ENCODE measurements at regions not wholly inside any gene's neighbourhood (a gene's known extent, or its start where the extent isn't known, plus 50 kb on each side); places are given as distances from the start of the nearest gene placed in this dataset.

DNA sequence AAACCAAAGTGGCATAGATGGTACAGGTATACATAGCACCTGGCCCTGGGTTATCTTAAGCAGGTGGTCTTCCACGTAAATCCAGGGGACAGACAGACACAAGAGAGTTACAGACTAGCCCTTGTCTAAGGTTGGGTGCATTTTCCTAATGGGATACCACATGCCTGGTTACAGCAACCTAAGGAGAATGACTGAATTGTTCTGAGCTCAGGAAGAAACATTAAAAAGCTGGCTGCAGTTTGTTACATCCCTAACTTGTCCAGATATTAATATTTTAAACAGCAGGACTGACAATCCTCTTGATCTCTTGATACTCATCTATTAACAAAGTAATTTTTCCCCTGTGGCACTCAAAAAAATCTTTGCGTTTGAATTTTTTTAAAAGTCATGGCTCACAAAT, 102.2 kb upstream of the SERP2 start:
- intact Hi-C loops (cut with DNase I): loop anchor here in 1 of 10 donors (5.0 kb wide), 1 partner anchor 36 kb away; no protein-coding TSS in a partner anchor
- DNase-seq (no peak), ATAC-seq (peak in 6 of 8 donors; percentile 15 to 37 (median 21))
- H3K4me1 ChIP-seq: peaks cover 8 to 53% (median 42%) of the 10 kb centered on the region in 9 donors
- H3K9me3 ChIP-seq: no peaks in the 10 kb centered on the region
- no peaks in the 10 kb centered on the region for H3K27me3 ChIP-seq
- TF ChIP-seq, protein P1, sequence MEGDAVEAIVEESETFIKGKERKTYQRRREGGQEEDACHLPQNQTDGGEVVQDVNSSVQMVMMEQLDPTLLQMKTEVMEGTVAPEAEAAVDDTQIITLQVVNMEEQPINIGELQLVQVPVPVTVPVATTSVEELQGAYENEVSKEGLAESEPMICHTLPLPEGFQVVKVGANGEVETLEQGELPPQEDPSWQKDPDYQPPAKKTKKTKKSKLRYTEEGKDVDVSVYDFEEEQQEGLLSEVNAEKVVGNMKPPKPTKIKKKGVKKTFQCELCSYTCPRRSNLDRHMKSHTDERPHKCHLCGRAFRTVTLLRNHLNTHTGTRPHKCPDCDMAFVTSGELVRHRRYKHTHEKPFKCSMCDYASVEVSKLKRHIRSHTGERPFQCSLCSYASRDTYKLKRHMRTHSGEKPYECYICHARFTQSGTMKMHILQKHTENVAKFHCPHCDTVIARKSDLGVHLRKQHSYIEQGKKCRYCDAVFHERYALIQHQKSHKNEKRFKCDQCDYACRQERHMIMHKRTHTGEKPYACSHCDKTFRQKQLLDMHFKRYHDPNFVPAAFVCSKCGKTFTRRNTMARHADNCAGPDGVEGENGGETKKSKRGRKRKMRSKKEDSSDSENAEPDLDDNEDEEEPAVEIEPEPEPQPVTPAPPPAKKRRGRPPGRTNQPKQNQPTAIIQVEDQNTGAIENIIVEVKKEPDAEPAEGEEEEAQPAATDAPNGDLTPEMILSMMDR (IDR thresholded peaks at IDR 0.05): no peak
- WGBS, 2 donors: 56 to 58% methylated on average over 2 of the region's 2 CpGs
- H3K4me3 ChIP-seq: no peak overlapping the region
- no peaks in the 10 kb centered on the region for H3K36me3 ChIP-seq
- peak overlapping the region in 9 of 10 donors; percentile 57 to 85 (median 71) for H3K27ac ChIP-seq

GRCh38 chr13:44271915-44272341, 101.7 kb upstream of the SERP2 start:
- H3K4me1 ChIP-seq: peaks cover 8 to 53% (median 42%) of the 10 kb centered on the region in 9 donors
- intact Hi-C loops (cut with DNase I): loop anchor here in 1 of 10 donors (5.0 kb wide), 1 partner anchor 35 kb away; no protein-coding TSS in a partner anchor
- WGBS, 2 donors: 13 to 24% methylated on average over 1 of the region's 1 CpG

DNA sequence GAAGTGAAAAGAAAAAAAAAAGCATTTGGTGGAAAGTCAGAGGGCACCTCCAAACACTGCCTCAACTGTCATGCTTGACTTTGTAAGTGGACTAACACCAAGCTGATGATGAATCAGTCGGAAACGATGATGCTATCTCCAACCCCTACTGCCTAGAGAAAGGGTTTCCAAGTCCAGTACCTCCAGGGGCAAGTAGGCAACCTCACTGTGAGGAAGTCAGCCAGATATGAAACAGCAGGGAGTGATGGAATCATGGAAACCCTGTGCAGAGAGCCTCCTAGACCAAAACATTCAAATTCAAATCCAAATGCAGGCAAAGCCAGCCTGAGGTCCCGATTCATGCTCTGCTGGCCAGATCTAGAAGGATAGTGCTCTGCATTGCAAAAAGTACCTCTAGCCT, 100.9 kb upstream of the SERP2 start:
- Histone ChIP-seq H3K4me3 (no peak overlapping the region), H3K27ac (peak overlapping the region in 9 of 10 donors; percentile 12 to 85 (median 72)), H3K4me1 (peaks cover 8 to 55% (median 44%) of the 10 kb centered on the region in 9 donors), H3K36me3 (no peaks in the 10 kb centered on the region), H3K27me3 (no peaks in the 10 kb centered on the region), H3K9me3 (no peaks in the 10 kb centered on the region)
- DNase-seq (no peak), ATAC-seq (no peak)
- WGBS, 2 donors: 88 to 93% methylated on average over 3 of the region's 3 CpGs
- intact Hi-C loops (cut with DNase I): loop anchor here in 1 of 10 donors (5.0 kb wide), 1 partner anchor 35 kb away; no protein-coding TSS in a partner anchor
- TF ChIP-seq, protein P1 (IDR thresholded peaks at IDR 0.05): no peak

More at GRCh38 chr13:44271915-44272341, 101.7 kb upstream of the SERP2 start:
- no peaks in the 10 kb centered on the region for H3K27me3 ChIP-seq
- DNase-seq: peak; percentile 20 to 37
- H3K9me3 ChIP-seq: no peaks in the 10 kb centered on the region
- H3K27ac ChIP-seq: peak overlapping the region in 9 of 10 donors; percentile 57 to 85 (median 71)
- TF ChIP-seq, protein P1 (IDR thresholded peaks at IDR 0.05): no peak
- H3K36me3 ChIP-seq: no peaks in the 10 kb centered on the region
- peak in 7 of 8 donors; percentile 30 to 83 (median 70) for ATAC-seq
- H3K4me3 ChIP-seq: no peak overlapping the region

DNA sequence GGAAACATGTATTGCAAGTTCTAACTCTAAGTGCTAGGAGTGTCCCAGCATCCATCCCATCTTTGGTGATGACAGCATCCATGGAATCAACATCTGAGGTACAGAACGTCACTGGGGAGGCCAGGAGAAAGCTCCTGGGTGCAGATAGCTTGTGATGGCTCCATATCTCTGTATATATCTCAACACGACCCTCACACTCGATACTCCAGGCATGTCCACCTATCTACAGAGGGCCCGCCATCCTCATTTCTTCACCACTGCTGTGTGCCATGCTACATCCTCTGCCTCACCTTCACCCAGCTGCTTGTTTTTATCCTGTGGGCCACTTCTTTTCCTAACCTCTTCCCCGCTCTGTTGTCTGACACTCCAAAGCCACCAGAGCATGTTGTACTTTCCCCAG, 100.4 kb upstream of the SERP2 start:
- no peak for DNase-seq
- H3K27ac ChIP-seq: peak overlapping the region in 6 of 10 donors; percentile 3 to 86 (median 75)
- H3K27me3 ChIP-seq: no peaks in the 10 kb centered on the region
- 96 to 97% methylated on average over 5 of the region's 5 CpGs for WGBS, 2 donors
- no peak overlapping the region for H3K4me3 ChIP-seq
- no peak for ATAC-seq
- H3K36me3 ChIP-seq: no peaks in the 10 kb centered on the region
- TF ChIP-seq, protein P1 (IDR thresholded peaks at IDR 0.05): no peak
- H3K4me1 ChIP-seq: peaks cover 8 to 60% (median 49%) of the 10 kb centered on the region in 9 donors
- no peaks in the 10 kb centered on the region for H3K9me3 ChIP-seq
- intact Hi-C loops (cut with DNase I): loop anchor here in 1 of 10 donors (5.0 kb wide), 1 partner anchor 34 kb away; no protein-coding TSS in a partner anchor
